ENCODE measurements at regions not wholly inside any gene's neighbourhood (a gene's known extent, or its start where the extent isn't known, plus 50 kb on each side); places are given as distances from the start of the nearest gene placed in this dataset.

DNA sequence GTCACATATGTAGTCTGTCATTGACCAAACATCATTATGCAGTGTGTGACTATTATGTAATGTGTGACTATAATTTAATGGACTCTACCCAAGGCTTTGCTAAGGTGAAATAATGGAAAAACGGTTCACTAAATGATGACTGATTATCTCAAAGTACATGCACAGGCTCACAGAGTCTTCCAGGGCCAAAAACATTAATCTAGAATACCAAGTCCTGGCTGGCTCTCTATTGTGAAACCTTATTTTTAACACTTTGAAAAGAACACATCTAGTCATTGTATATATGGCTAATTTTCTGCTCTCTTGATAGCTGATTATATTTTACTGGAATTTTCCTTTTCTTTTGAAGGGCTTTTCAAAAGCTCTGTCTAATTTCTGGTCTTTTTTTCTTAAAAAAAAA is 102.9 kb upstream of the THUMPD2 start:
- no peak for TF ChIP-seq CTCF (IDR thresholded peaks at IDR 0.05)
- TF ChIP-seq POLR2A (IDR thresholded peaks at IDR 0.05) = no peak
- no peak for TF ChIP-seq EP300 (IDR thresholded peaks at IDR 0.05)

Data from suprapubic skin (tissue), 3 donors.